Neural progenitor cell (in vitro differentiated cells): ENCODE measurements at regions not wholly inside any gene's neighbourhood (a gene's known extent, or its start where the extent isn't known, plus 50 kb on each side); places are given as distances from the start of the nearest gene placed in this dataset.

Source experiments
- DNase-seq: peaks from one replicate; pipeline ENCODE4 v3.0.0-alpha.2; 2016; ENCODE audit warnings: low spot score
- H2AFZ ChIP-seq: fragments of 200-600 bp; sonication (generic); replicated peaks from 2 replicates; pipeline ENCODE4 v1.6.1; 2016; ENCODE audit warnings: antibody characterized with exemption
- H3F3A ChIP-seq: fragments of 200-600 bp; sonication (generic); 2 replicates; pipeline ENCODE4 v1.6.1; 2016; ENCODE audit warnings: antibody characterized with exemption, low read depth
- H3K27ac ChIP-seq: fragments of 200-600 bp; sonication (generic); 2 replicates; pipeline ENCODE4 v1.5.1; 2016; ENCODE audit warnings: mild to moderate bottlenecking
- H3K27me3 ChIP-seq: fragments of 200-600 bp; sonication (generic); 2 replicates; pipeline ENCODE4 v1.6.1; 2016; ENCODE audit warnings: mild to moderate bottlenecking, moderate library complexity
- H3K36me3 ChIP-seq: fragments of 200-600 bp; sonication (generic); 2 replicates; pipeline ENCODE4 v1.5.1; 2016
- H3K4me1 ChIP-seq: fragments of 200-600 bp; sonication (generic); 2 replicates; pipeline ENCODE4 v1.6.1; 2016; ENCODE audit warnings: mixed run types
- H3K4me2 ChIP-seq: fragments of 200-600 bp; sonication (generic); 2 replicates; pipeline ENCODE4 v1.6.1; 2016
- H3K4me3 ChIP-seq: fragments of 200-600 bp; sonication (generic); 2 replicates; pipeline ENCODE4 v1.5.1; 2016
- H3K79me2 ChIP-seq: fragments of 200-600 bp; sonication (generic); 2 replicates; pipeline ENCODE4 v1.6.1; 2016; ENCODE audit warnings: low read depth
- H3K9ac ChIP-seq: fragments of 200-600 bp; sonication (generic); 2 replicates; pipeline ENCODE4 v1.6.1; 2016
- H3K9me3 ChIP-seq: fragments of 200-600 bp; sonication (generic); 2 replicates; pipeline ENCODE4 v1.5.1; 2016; ENCODE audit warnings: low read depth
- H4K20me1 ChIP-seq: fragments of 200-600 bp; sonication (generic); 2 replicates; pipeline ENCODE4 v1.6.1; 2016; ENCODE audit warnings: low read depth
- H3K27ac Mint-ChIP-seq: 3 replicates; pipeline ENCODE4 v1.8.0; 2021; ENCODE audit warnings: mixed read lengths
- H3K27me3 Mint-ChIP-seq: 2 replicates; pipeline ENCODE4 v1.8.0; 2022; ENCODE audit warnings: low read depth, mild to moderate bottlenecking, inconsistent platforms, moderate library complexity, mixed read lengths; ENCODE audit not compliant: insufficient read depth
- H3K36me3 Mint-ChIP-seq: 3 replicates; pipeline ENCODE4 v1.8.0; 2021; ENCODE audit warnings: mixed read lengths
- H3K4me1 Mint-ChIP-seq: 3 replicates; pipeline ENCODE4 v1.8.0; 2021; ENCODE audit warnings: mixed read lengths
- H3K4me3 Mint-ChIP-seq: 3 replicates; pipeline ENCODE4 v1.8.0; 2021; ENCODE audit warnings: mild to moderate bottlenecking, moderate library complexity, mixed read lengths
- H3K9me3 Mint-ChIP-seq: 3 replicates; pipeline ENCODE4 v1.8.0; 2020; ENCODE audit warnings: mixed read lengths
- EZH2 ChIP-seq: fragments of 200-600 bp; sonication (generic); IDR thresholded peaks from 2 replicates; pipeline ENCODE4 v1.6.1; 2017; ENCODE audit warnings: antibody characterized with exemption, mild to moderate bottlenecking, moderate library complexity
- EZH2phosphoT487 ChIP-seq: fragments of 200-600 bp; sonication (generic); IDR thresholded peaks from 2 replicates; pipeline ENCODE4 v1.6.1; 2017; ENCODE audit warnings: antibody characterized with exemption
- TF ChIP-seq, protein P1 (sequence below): fragments of 200-600 bp; sonication (generic); IDR thresholded peaks from 2 replicates; pipeline ENCODE4 v1.5.1; 2017; ENCODE audit warnings: antibody characterized with exemption, mild to moderate bottlenecking

DNA sequence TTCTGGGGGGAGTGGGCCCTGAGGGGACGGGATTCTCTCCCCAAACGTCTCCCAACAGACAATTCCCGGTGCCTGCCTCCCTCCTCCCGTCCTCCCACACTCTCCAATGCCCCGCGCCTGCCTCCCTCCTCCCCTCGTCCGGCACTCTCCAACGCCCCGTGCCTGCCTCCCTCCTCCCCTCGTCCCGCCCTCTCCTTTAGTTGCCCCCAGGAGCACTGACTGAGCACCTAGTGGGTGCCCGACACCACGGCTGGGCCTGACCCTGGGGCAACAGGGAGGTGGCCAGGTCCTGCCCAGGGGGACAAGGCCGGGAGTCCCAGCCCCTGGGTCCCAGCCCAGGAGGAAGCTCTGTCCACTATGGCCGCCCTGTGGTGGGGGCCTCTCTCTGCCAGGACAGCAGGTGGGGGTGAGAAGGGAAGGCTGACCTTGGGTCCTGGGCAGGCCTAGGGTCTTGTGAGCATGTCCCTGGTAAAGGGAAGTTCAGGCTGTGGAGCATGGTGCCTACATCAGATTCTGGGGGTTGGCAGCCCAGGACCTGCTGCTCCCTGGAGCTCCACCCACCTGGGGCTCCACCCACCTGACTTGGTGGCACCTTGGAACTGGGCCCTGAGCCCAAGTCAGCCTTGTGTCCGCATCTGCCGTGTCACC is 942.3 kb downstream of the BRD1 start:
- Histone ChIP-seq H3K9ac (no peak overlapping the region), H3K79me2 (no peaks in the 10 kb centered on the region), H3K9me3 (no peaks in the 10 kb centered on the region), H3K4me2 (no peak overlapping the region), H3K4me3 (no peak overlapping the region), H2AFZ (no peak overlapping the region), H3K4me1 (no peaks in the 10 kb centered on the region), H3K36me3 (no peaks in the 10 kb centered on the region), H3K27ac (no peak overlapping the region), H3K27me3 (no peaks in the 10 kb centered on the region), H4K20me1 (no peaks in the 10 kb centered on the region), H3F3A (no peaks in the 10 kb centered on the region)
- Mint-ChIP-seq H3K27ac (no peak overlapping the region), H3K9me3 (no peaks in the 10 kb centered on the region), H3K36me3 (no peaks in the 10 kb centered on the region), H3K27me3 (no peaks in the 10 kb centered on the region), H3K4me3 (no peak overlapping the region), H3K4me1 (peaks cover 2% of the 10 kb centered on the region)
- TF ChIP-seq, protein P1, sequence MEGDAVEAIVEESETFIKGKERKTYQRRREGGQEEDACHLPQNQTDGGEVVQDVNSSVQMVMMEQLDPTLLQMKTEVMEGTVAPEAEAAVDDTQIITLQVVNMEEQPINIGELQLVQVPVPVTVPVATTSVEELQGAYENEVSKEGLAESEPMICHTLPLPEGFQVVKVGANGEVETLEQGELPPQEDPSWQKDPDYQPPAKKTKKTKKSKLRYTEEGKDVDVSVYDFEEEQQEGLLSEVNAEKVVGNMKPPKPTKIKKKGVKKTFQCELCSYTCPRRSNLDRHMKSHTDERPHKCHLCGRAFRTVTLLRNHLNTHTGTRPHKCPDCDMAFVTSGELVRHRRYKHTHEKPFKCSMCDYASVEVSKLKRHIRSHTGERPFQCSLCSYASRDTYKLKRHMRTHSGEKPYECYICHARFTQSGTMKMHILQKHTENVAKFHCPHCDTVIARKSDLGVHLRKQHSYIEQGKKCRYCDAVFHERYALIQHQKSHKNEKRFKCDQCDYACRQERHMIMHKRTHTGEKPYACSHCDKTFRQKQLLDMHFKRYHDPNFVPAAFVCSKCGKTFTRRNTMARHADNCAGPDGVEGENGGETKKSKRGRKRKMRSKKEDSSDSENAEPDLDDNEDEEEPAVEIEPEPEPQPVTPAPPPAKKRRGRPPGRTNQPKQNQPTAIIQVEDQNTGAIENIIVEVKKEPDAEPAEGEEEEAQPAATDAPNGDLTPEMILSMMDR = no peak
- no peak for TF ChIP-seq EZH2phosphoT487
- no peak for DNase-seq

DNA sequence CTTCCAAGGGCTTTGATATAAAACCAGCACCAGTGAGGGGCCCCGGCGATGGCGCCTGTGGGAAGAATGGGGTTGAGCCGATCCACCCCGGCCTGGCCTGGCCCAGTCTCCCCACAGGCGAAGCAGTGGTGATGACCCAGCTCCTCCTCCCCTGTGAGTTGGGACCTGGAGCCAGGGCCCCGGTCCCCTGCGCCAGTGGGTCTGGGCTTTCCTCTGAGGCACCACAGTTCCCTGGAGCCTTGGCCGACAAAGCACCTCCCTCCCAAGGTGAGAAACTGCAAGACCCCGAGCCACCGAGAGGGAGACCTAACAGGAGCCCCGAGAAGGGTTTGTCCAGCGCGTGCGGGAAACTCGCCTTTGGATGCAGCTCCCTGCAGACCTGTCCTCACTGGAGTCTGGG is 942.9 kb downstream of the BRD1 start:
- Histone ChIP-seq H3K27ac (no peak overlapping the region), H2AFZ (no peak overlapping the region), H3K36me3 (no peaks in the 10 kb centered on the region), H3K9ac (no peak overlapping the region), H3F3A (no peaks in the 10 kb centered on the region), H3K27me3 (no peaks in the 10 kb centered on the region), H3K9me3 (no peaks in the 10 kb centered on the region), H3K4me1 (no peaks in the 10 kb centered on the region), H3K4me3 (no peak overlapping the region), H3K4me2 (no peak overlapping the region), H4K20me1 (no peaks in the 10 kb centered on the region), H3K79me2 (no peaks in the 10 kb centered on the region)
- TF ChIP-seq EZH2 (no peak), EZH2phosphoT487 (no peak)
- TF ChIP-seq, protein P1 = no peak
- H3K27ac Mint-ChIP-seq = no peak overlapping the region
- no peak for DNase-seq
- no peaks in the 10 kb centered on the region for H3K36me3 Mint-ChIP-seq
- H3K9me3 Mint-ChIP-seq = no peaks in the 10 kb centered on the region
- no peaks in the 10 kb centered on the region for H3K27me3 Mint-ChIP-seq
- peaks cover 2% of the 10 kb centered on the region for H3K4me1 Mint-ChIP-seq
- no peak overlapping the region for H3K4me3 Mint-ChIP-seq

DNA sequence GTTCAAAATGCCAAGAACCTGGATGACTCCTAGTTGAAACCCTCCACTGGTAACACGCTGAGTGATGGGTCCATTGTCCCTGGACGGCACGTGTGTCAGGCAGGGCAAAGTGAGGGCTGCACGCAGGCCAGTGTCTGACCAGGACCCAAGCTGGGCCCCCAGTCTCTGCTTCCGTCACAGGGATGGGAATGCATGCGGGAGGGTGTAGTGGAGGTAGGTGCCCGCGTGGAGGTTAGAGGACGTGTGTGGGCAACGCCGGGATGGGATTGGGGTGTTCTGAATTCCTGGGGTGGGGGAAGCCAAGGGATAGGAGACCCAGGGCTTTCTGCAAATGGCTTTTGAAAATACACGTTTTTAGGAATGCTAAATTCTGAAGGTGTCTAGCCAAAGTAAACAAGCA is 943.3 kb downstream of the BRD1 start:
- Histone ChIP-seq H3K9me3 (no peaks in the 10 kb centered on the region), H3K4me2 (no peak overlapping the region), H3F3A (no peaks in the 10 kb centered on the region), H3K4me1 (no peaks in the 10 kb centered on the region), H3K36me3 (no peaks in the 10 kb centered on the region), H3K27ac (no peak overlapping the region), H2AFZ (no peak overlapping the region), H3K79me2 (no peaks in the 10 kb centered on the region), H4K20me1 (no peaks in the 10 kb centered on the region), H3K4me3 (no peak overlapping the region), H3K27me3 (no peaks in the 10 kb centered on the region), H3K9ac (no peak overlapping the region)
- Mint-ChIP-seq H3K4me3 (no peak overlapping the region), H3K27me3 (no peaks in the 10 kb centered on the region), H3K36me3 (no peaks in the 10 kb centered on the region), H3K27ac (no peak overlapping the region), H3K4me1 (peaks cover 2% of the 10 kb centered on the region), H3K9me3 (no peaks in the 10 kb centered on the region)
- no peak for TF ChIP-seq EZH2phosphoT487
- TF ChIP-seq EZH2 = no peak
- TF ChIP-seq, protein P1 = no peak
- no peak for DNase-seq
